SK-N-SH (cell line): ENCODE measurements at regions not wholly inside any gene's neighbourhood (a gene's known extent, or its start where the extent isn't known, plus 50 kb on each side); places are given as distances from the start of the nearest gene placed in this dataset.

Source experiments
- CTCF ChIA-PET: fragments of 300-600, 350-600 bp; formaldehyde crosslinking; extraction: SDS; loops from one replicate; lab custom pipeline; 2021; lab: Yijun Ruan, JAX
- POLR2A ChIA-PET: fragments of 350-600 bp; sonication (Branson Sonifier 250); formaldehyde crosslinking; extraction: SDS; loops from one replicate; lab custom pipeline; 2020; ENCODE audit warnings: antibody characterized with exemption, inconsistent platforms; lab: Yijun Ruan, JAX
- DNase-seq: peaks from one replicate; pipeline ENCODE4 v3.0.0; 2012
- H2AFZ ChIP-seq: fragments of 200-600 bp; sonication (generic); 2 replicates; pipeline ENCODE4 v1.8.1; 2016; ENCODE audit warnings: antibody characterized with exemption, mild to moderate bottlenecking, low read depth
- H3F3A ChIP-seq: fragments of 200-600 bp; sonication (generic); replicated peaks from 2 replicates; pipeline ENCODE3; 2016; ENCODE audit warnings: antibody characterized with exemption, mild to moderate bottlenecking; ENCODE audit not compliant: insufficient read depth
- H3K27ac ChIP-seq, 2 experiments: fragments of 200-500 bp in 1 of 2; fragments of 200-600 bp in 1 of 2; sonication (Bioruptor generic) in 1 of 2; sonication (generic), shearing (Covaris generic) in 1 of 2; 2 replicates each; pipeline versions ENCODE4 v1.5.1 to v1.6.1; 2014 to 2016; ENCODE audit warnings: low read depth in 2 of 2, inconsistent platforms in 1 of 2, low read length in 1 of 2, mild to moderate bottlenecking in 1 of 2, mixed read lengths in 1 of 2
- H3K27me3 ChIP-seq: fragments of 200-600 bp; sonication (generic), shearing (Covaris generic); 2 replicates; pipeline ENCODE4 v1.6.1; 2016; ENCODE audit warnings: mixed run types; ENCODE audit not compliant: insufficient read depth
- H3K36me3 ChIP-seq, 2 experiments: fragments of 200-500 bp in 1 of 2; fragments of 200-600 bp in 1 of 2; sonication (Bioruptor generic) in 1 of 2; sonication (generic) in 1 of 2; replicated peaks in 1 of 2; 2 replicates each; pipeline versions ENCODE3 to v1.5.1; 2014 to 2016; ENCODE audit warnings: low read length in 1 of 2, mild to moderate bottlenecking in 1 of 2; ENCODE audit not compliant: insufficient read depth in 2 of 2, control insufficient read depth in 1 of 2
- H3K4me1 ChIP-seq, 2 experiments: fragments of 200-500 bp in 1 of 2; fragments of 200-600 bp in 1 of 2; sonication (Bioruptor generic) in 1 of 2; sonication (generic), shearing (Covaris generic) in 1 of 2; 2 replicates each; pipeline versions ENCODE4 v1.5.1 to v1.6.1; 2014 to 2016; ENCODE audit warnings: low read depth in 1 of 2, low read length in 1 of 2, mixed run types in 1 of 2; ENCODE audit not compliant: insufficient read depth in 2 of 2, control insufficient read depth in 1 of 2
- H3K4me2 ChIP-seq: fragments of 200-600 bp; sonication (generic), shearing (Covaris generic); 2 replicates; pipeline ENCODE4 v1.6.1; 2017; ENCODE audit warnings: mixed run types
- H3K4me3 ChIP-seq, 2 experiments: fragments of 200-500 bp in 1 of 2; fragments of 200-600 bp in 1 of 2; sonication (Bioruptor generic) in 1 of 2; sonication (generic), shearing (Covaris generic) in 1 of 2; 2 replicates each; pipeline versions ENCODE4 v1.5.1 to v1.8.1; 2014 to 2016; ENCODE audit warnings: low read depth in 2 of 2, inconsistent platforms in 1 of 2, low read length in 1 of 2, mild to moderate bottlenecking in 1 of 2, mixed read lengths in 1 of 2, moderate library complexity in 1 of 2
- H3K79me2 ChIP-seq: fragments of 200-600 bp; sonication (generic); 2 replicates; pipeline ENCODE4 v1.8.1; 2017; ENCODE audit warnings: mild to moderate bottlenecking; ENCODE audit not compliant: insufficient read depth
- H3K9ac ChIP-seq: fragments of 200-600 bp; sonication (generic); 2 replicates; pipeline ENCODE4 v1.6.1; 2017; ENCODE audit warnings: mixed run types
- H3K9me2 ChIP-seq: fragments of 200-600 bp; sonication (generic); 2 replicates; pipeline ENCODE4 v1.6.1; 2017; ENCODE audit warnings: mixed run types
- H3K9me3 ChIP-seq: fragments of 200-600 bp; sonication (generic); 2 replicates; pipeline ENCODE4 v1.6.1; 2017; ENCODE audit warnings: mixed run types, mild to moderate bottlenecking, moderate library complexity
- H4K20me1 ChIP-seq: fragments of 200-600 bp; sonication (generic); 2 replicates; pipeline ENCODE4 v1.6.1; 2017; ENCODE audit warnings: mild to moderate bottlenecking, mixed run types; ENCODE audit not compliant: insufficient read depth
- CTCF ChIP-seq: fragments of 200-600 bp; sonication (generic); IDR thresholded peaks from 2 replicates; pipeline ENCODE4 v1.6.1; 2017; ENCODE audit warnings: antibody characterized with exemption, mild to moderate bottlenecking, moderate library complexity
- ELF1 ChIP-seq: IDR thresholded peaks from 2 replicates; pipeline ENCODE4 v1.4.0; 2012
- FOXM1 ChIP-seq: IDR thresholded peaks from 2 replicates; pipeline ENCODE4 v1.4.0; 2012; ENCODE audit warnings: low read depth, mild to moderate bottlenecking
- JUND ChIP-seq: IDR thresholded peaks from 2 replicates; pipeline ENCODE4 v1.4.0; 2012
- MAX ChIP-seq: IDR thresholded peaks from 2 replicates; pipeline ENCODE4 v1.4.0; 2012; ENCODE audit warnings: low read depth
- NFIC ChIP-seq: IDR thresholded peaks from 2 replicates; pipeline ENCODE4 v1.4.0; 2012; ENCODE audit warnings: borderline replicate concordance
- POLR2AphosphoS5 ChIP-seq: IDR thresholded peaks from 2 replicates; pipeline ENCODE4 v1.6.1; 2012; ENCODE audit warnings: low read depth, low read length
- RAD21 ChIP-seq: IDR thresholded peaks from 2 replicates; pipeline ENCODE4 v1.6.1; 2012; ENCODE audit warnings: mild to moderate bottlenecking, low read length
- RCOR1 ChIP-seq: fragments of 150-350 bp; IDR thresholded peaks from 2 replicates; pipeline ENCODE4 v1.6.1; 2017; ENCODE audit warnings: antibody characterized with exemption, low read length
- SMC3 ChIP-seq: IDR thresholded peaks from 2 replicates; pipeline ENCODE4 v1.6.1; 2012; ENCODE audit warnings: low read depth, low read length, improper control_type of control experiment
- TAF1 ChIP-seq: IDR thresholded peaks from 2 replicates; pipeline ENCODE4 v1.6.1; 2012; ENCODE audit warnings: low read depth, mild to moderate bottlenecking, low read length, moderate library complexity, borderline replicate concordance
- TCF12 ChIP-seq: IDR thresholded peaks from 2 replicates; pipeline ENCODE4 v1.4.0; 2012
- TEAD4 ChIP-seq: IDR thresholded peaks from 2 replicates; pipeline ENCODE4 v1.4.0; 2012; ENCODE audit warnings: mild to moderate bottlenecking, borderline replicate concordance; ENCODE audit not compliant: insufficient read depth
- ZBTB33 ChIP-seq: IDR thresholded peaks from 2 replicates; pipeline ENCODE4 v1.4.0; 2012; ENCODE audit warnings: low read depth, borderline replicate concordance
- WGBS: methylation state at CpG from one replicate; pipeline ENCODE4 v1.1.6; 2017; ENCODE audit warnings: low lambda C conversion rate; 5-methylcytosine and 5-hydroxymethylcytosine counted together
- TF ChIP-seq, protein P1 (sequence below): IDR thresholded peaks from 2 replicates; pipeline ENCODE4; 2012
- TF ChIP-seq, protein P2 (sequence below): IDR thresholded peaks from 2 replicates; pipeline ENCODE4 v1.4.0; 2012; ENCODE audit warnings: low read depth, borderline replicate concordance

DNA sequence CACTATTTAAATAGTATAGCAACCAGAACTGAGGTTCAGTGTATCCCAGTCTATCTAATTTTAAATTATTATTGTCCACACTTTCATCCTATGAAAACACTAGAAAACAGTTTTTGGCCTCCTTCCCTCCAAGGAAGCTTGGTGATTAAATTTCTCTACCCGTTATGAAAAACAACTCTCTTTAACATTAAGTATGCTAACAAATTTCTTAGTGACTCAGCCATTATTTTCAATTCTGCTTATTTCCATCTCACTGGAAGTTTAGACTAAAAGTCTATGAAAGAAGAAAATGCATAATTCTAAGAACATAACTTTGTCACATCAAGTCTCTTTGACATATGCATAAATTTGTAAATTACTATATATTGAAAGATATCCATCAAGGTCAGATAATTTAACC is 185.2 kb downstream of the NSUN3 start:
- TF ChIP-seq MAX = no peak
- no peak for TF ChIP-seq SMC3
- no peak for TF ChIP-seq NFIC
- no peak for TF ChIP-seq RAD21
- TF ChIP-seq POLR2AphosphoS5 = no peak
- TF ChIP-seq CTCF = no peak
- no peak for TF ChIP-seq TAF1
- TF ChIP-seq TEAD4 = no peak
- TF ChIP-seq JUND = no peak
- TF ChIP-seq ELF1 = no peak
- TF ChIP-seq TCF12 = no peak
- no peak for TF ChIP-seq FOXM1
- no peak for TF ChIP-seq RCOR1
- TF ChIP-seq, protein P1, sequence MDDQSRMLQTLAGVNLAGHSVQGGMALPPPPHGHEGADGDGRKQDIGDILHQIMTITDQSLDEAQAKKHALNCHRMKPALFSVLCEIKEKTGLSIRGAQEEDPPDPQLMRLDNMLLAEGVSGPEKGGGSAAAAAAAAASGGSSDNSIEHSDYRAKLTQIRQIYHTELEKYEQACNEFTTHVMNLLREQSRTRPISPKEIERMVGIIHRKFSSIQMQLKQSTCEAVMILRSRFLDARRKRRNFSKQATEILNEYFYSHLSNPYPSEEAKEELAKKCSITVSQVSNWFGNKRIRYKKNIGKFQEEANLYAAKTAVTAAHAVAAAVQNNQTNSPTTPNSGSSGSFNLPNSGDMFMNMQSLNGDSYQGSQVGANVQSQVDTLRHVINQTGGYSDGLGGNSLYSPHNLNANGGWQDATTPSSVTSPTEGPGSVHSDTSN = no peak
- TF ChIP-seq, protein P2, sequence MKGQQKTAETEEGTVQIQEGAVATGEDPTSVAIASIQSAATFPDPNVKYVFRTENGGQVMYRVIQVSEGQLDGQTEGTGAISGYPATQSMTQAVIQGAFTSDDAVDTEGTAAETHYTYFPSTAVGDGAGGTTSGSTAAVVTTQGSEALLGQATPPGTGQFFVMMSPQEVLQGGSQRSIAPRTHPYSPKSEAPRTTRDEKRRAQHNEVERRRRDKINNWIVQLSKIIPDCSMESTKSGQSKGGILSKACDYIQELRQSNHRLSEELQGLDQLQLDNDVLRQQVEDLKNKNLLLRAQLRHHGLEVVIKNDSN = no peak
- no peak for TF ChIP-seq ZBTB33
- no peaks in the 10 kb centered on the region for H3F3A ChIP-seq
- no peak overlapping the region for H3K4me2 ChIP-seq
- CTCF ChIA-PET = interaction anchor here (0.7 to 4.9 kb wide), 10 partner anchors 9 to 615 kb away, joined by 3 to 34 read pairs (median 12); no protein-coding TSS in a partner anchor
- H3K36me3 ChIP-seq = no peaks in the 10 kb centered on the region
- H3K4me1 ChIP-seq = no peaks in the 10 kb centered on the region
- H3K9me3 ChIP-seq = no peaks in the 10 kb centered on the region
- no peaks in the 10 kb centered on the region for H3K9me2 ChIP-seq
- no peak for DNase-seq
- H3K27ac ChIP-seq = no peak overlapping the region
- whole genome bisulfite sequencing = 59% methylated on average over 1 of the region's 1 CpG
- no peak overlapping the region for H3K9ac ChIP-seq
- no peak overlapping the region for H3K4me3 ChIP-seq
- POLR2A ChIA-PET = no interaction called here
- no peak overlapping the region for H2AFZ ChIP-seq
- H3K79me2 ChIP-seq = no peaks in the 10 kb centered on the region
- H4K20me1 ChIP-seq = no peaks in the 10 kb centered on the region
- H3K27me3 ChIP-seq = no peaks in the 10 kb centered on the region
